Neural progenitor cell (in vitro differentiated cells): ENCODE measurements at regions not wholly inside any gene's neighbourhood (a gene's known extent, or its start where the extent isn't known, plus 50 kb on each side); places are given as distances from the start of the nearest gene placed in this dataset.

Experiments used
- DNase-seq: peaks from one replicate; pipeline ENCODE4 v3.0.0-alpha.2; 2016; ENCODE audit warnings: low spot score
- H2AFZ ChIP-seq: fragments of 200-600 bp; sonication (generic); replicated peaks from 2 replicates; pipeline ENCODE4 v1.6.1; 2016; ENCODE audit warnings: antibody characterized with exemption
- H3F3A ChIP-seq: fragments of 200-600 bp; sonication (generic); 2 replicates; pipeline ENCODE4 v1.6.1; 2016; ENCODE audit warnings: antibody characterized with exemption, low read depth
- H3K27ac ChIP-seq: fragments of 200-600 bp; sonication (generic); 2 replicates; pipeline ENCODE4 v1.5.1; 2016; ENCODE audit warnings: mild to moderate bottlenecking
- H3K27me3 ChIP-seq: fragments of 200-600 bp; sonication (generic); 2 replicates; pipeline ENCODE4 v1.6.1; 2016; ENCODE audit warnings: mild to moderate bottlenecking, moderate library complexity
- H3K36me3 ChIP-seq: fragments of 200-600 bp; sonication (generic); 2 replicates; pipeline ENCODE4 v1.5.1; 2016
- H3K4me1 ChIP-seq: fragments of 200-600 bp; sonication (generic); 2 replicates; pipeline ENCODE4 v1.6.1; 2016; ENCODE audit warnings: mixed run types
- H3K4me2 ChIP-seq: fragments of 200-600 bp; sonication (generic); 2 replicates; pipeline ENCODE4 v1.6.1; 2016
- H3K4me3 ChIP-seq: fragments of 200-600 bp; sonication (generic); 2 replicates; pipeline ENCODE4 v1.5.1; 2016
- H3K79me2 ChIP-seq: fragments of 200-600 bp; sonication (generic); 2 replicates; pipeline ENCODE4 v1.6.1; 2016; ENCODE audit warnings: low read depth
- H3K9ac ChIP-seq: fragments of 200-600 bp; sonication (generic); 2 replicates; pipeline ENCODE4 v1.6.1; 2016
- H3K9me3 ChIP-seq: fragments of 200-600 bp; sonication (generic); 2 replicates; pipeline ENCODE4 v1.5.1; 2016; ENCODE audit warnings: low read depth
- H4K20me1 ChIP-seq: fragments of 200-600 bp; sonication (generic); 2 replicates; pipeline ENCODE4 v1.6.1; 2016; ENCODE audit warnings: low read depth
- H3K27ac Mint-ChIP-seq: 3 replicates; pipeline ENCODE4 v1.8.0; 2021; ENCODE audit warnings: mixed read lengths
- H3K27me3 Mint-ChIP-seq: 2 replicates; pipeline ENCODE4 v1.8.0; 2022; ENCODE audit warnings: low read depth, mild to moderate bottlenecking, inconsistent platforms, moderate library complexity, mixed read lengths; ENCODE audit not compliant: insufficient read depth
- H3K36me3 Mint-ChIP-seq: 3 replicates; pipeline ENCODE4 v1.8.0; 2021; ENCODE audit warnings: mixed read lengths
- H3K4me1 Mint-ChIP-seq: 3 replicates; pipeline ENCODE4 v1.8.0; 2021; ENCODE audit warnings: mixed read lengths
- H3K4me3 Mint-ChIP-seq: 3 replicates; pipeline ENCODE4 v1.8.0; 2021; ENCODE audit warnings: mild to moderate bottlenecking, moderate library complexity, mixed read lengths
- H3K9me3 Mint-ChIP-seq: 3 replicates; pipeline ENCODE4 v1.8.0; 2020; ENCODE audit warnings: mixed read lengths
- CTCF ChIP-seq: fragments of 200-600 bp; sonication (generic); IDR thresholded peaks from 2 replicates; pipeline ENCODE4 v1.5.1; 2017; ENCODE audit warnings: antibody characterized with exemption, mild to moderate bottlenecking
- EZH2 ChIP-seq: fragments of 200-600 bp; sonication (generic); IDR thresholded peaks from 2 replicates; pipeline ENCODE4 v1.6.1; 2017; ENCODE audit warnings: antibody characterized with exemption, mild to moderate bottlenecking, moderate library complexity
- EZH2phosphoT487 ChIP-seq: fragments of 200-600 bp; sonication (generic); IDR thresholded peaks from 2 replicates; pipeline ENCODE4 v1.6.1; 2017; ENCODE audit warnings: antibody characterized with exemption

DNA sequence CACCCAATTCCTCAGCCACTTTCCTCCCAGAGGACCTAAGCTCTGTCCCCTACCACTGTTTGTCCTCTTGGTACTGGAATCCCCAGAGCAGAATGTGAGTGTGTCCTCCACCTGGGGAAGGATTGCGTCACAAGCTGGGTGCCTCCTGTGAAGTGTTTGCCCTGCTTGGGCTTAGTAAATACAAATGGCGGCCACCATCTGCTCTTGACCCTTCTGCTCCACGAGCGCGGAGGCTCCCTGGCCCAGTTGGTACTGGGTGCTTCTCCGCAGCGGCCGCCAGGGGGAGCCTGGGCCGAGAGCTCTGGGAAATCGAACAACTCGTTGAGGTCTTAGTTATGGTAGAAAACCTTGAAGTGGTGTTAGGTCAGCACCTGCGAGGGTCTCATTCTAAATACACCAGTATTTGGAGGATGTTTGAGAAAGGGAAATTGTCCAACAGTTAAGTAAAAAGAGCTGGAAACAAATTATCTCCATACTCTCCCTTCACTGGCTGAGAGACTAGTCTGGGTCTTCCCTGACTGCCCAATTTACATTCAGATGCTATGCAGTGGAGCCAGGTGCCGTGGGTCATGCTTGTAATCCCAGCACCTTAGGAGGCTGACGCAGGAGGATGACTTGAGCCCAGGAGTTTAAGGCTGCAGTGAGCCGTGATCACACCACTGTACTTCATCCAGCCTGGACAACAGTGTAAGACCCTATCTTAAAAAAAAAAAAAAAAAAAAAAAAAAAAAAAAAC, 74.6 kb upstream of the TEAD1 start:
- H3K4me2 ChIP-seq: no peak overlapping the region
- peak; percentile 71 for DNase-seq
- no peak overlapping the region for H3K4me3 ChIP-seq
- H3K9me3 ChIP-seq: no peaks in the 10 kb centered on the region
- H3K79me2 ChIP-seq: no peaks in the 10 kb centered on the region
- H3K4me1 ChIP-seq: no peaks in the 10 kb centered on the region
- no peak overlapping the region for H3K9ac ChIP-seq
- H3K27ac ChIP-seq: no peak overlapping the region
- H3F3A ChIP-seq: no peaks in the 10 kb centered on the region
- no peaks in the 10 kb centered on the region for H4K20me1 ChIP-seq
- no peak for TF ChIP-seq EZH2
- peak; percentile 94 for TF ChIP-seq CTCF
- TF ChIP-seq EZH2phosphoT487: no peak
- Mint-ChIP-seq H3K4me3 (no peak overlapping the region), H3K9me3 (peaks cover 1% of the 10 kb centered on the region), H3K27ac (no peak overlapping the region), H3K27me3 (peaks cover 7% of the 10 kb centered on the region), H3K4me1 (peaks cover 25% of the 10 kb centered on the region), H3K36me3 (no peaks in the 10 kb centered on the region)
- no peak overlapping the region for H2AFZ ChIP-seq
- no peaks in the 10 kb centered on the region for H3K27me3 ChIP-seq
- no peaks in the 10 kb centered on the region for H3K36me3 ChIP-seq

DNA sequence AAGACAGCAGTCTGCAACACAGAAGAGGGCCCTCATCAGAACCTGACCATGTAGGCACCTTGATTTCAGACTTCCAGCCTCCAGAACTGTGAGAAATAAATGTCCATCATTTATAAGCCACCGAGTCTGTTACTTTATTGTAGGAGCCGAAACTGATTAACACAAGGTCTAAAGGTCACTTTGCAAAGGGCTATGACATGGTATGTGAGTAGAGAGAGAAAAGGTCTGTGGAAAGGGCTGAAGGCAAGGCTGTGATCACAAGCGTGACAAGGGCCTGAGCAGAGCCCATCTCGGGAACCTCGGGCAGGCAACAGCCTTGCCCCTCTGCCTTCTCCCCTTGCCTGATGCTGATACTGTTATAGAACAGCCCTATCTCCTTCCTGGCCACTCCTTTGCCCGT, 73.4 kb upstream of the TEAD1 start:
- Mint-ChIP-seq H3K27ac (no peak overlapping the region), H3K9me3 (no peaks in the 10 kb centered on the region), H3K4me3 (no peak overlapping the region), H3K4me1 (peaks cover 25% of the 10 kb centered on the region), H3K36me3 (no peaks in the 10 kb centered on the region), H3K27me3 (peaks cover 2% of the 10 kb centered on the region)
- H3K9ac ChIP-seq: no peak overlapping the region
- no peaks in the 10 kb centered on the region for H3K27me3 ChIP-seq
- no peak overlapping the region for H2AFZ ChIP-seq
- H3K36me3 ChIP-seq: no peaks in the 10 kb centered on the region
- H3K79me2 ChIP-seq: no peaks in the 10 kb centered on the region
- TF ChIP-seq EZH2phosphoT487: no peak
- no peak for TF ChIP-seq CTCF
- TF ChIP-seq EZH2: no peak
- H3F3A ChIP-seq: no peaks in the 10 kb centered on the region
- no peaks in the 10 kb centered on the region for H3K4me1 ChIP-seq
- H3K4me2 ChIP-seq: no peak overlapping the region
- no peak overlapping the region for H3K4me3 ChIP-seq
- no peak for DNase-seq
- H3K9me3 ChIP-seq: no peaks in the 10 kb centered on the region
- H3K27ac ChIP-seq: no peak overlapping the region
- H4K20me1 ChIP-seq: no peaks in the 10 kb centered on the region

DNA sequence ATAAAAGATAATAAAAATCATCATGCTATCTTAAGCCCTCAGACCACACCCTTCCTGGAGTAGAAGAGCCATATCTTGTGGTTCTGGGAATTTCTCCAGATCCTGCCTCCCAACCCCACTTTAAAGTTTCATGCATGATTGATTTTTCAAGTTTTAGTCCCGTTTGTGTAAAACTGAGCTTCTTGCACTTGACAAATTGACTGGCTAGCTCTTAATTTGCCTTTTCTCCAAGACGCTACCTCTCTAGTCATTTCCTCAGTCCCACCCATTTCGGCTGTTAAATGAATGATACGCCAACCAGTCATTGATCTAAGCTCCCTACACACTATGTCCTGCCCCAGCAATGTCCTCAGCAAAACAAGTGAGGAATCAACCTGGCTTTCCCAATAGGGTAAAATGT, 71.8 kb upstream of the TEAD1 start:
- H3K36me3 ChIP-seq: no peaks in the 10 kb centered on the region

More for the DNA sequence above, 71.8 kb upstream of the TEAD1 start:
- no peaks in the 10 kb centered on the region for H3K36me3 Mint-ChIP-seq
- peaks cover 25% of the 10 kb centered on the region for H3K4me1 Mint-ChIP-seq
- DNase-seq: no peak
- no peaks in the 10 kb centered on the region for H4K20me1 ChIP-seq
- TF ChIP-seq EZH2phosphoT487: no peak
- TF ChIP-seq EZH2: no peak
- TF ChIP-seq CTCF: no peak
- H2AFZ ChIP-seq: no peak overlapping the region
- H3K27ac ChIP-seq: no peak overlapping the region
- no peak overlapping the region for H3K4me2 ChIP-seq
- H3K27ac Mint-ChIP-seq: no peak overlapping the region
- H3K27me3 ChIP-seq: no peaks in the 10 kb centered on the region
- no peak overlapping the region for H3K9ac ChIP-seq
- H3K27me3 Mint-ChIP-seq: peaks cover 2% of the 10 kb centered on the region
- no peak overlapping the region for H3K4me3 ChIP-seq
- H3K79me2 ChIP-seq: no peaks in the 10 kb centered on the region
- H3K4me3 Mint-ChIP-seq: no peak overlapping the region
- H3K9me3 Mint-ChIP-seq: no peaks in the 10 kb centered on the region
- H3K9me3 ChIP-seq: no peaks in the 10 kb centered on the region
- H3K4me1 ChIP-seq: no peaks in the 10 kb centered on the region
- no peaks in the 10 kb centered on the region for H3F3A ChIP-seq
